ENCODE measurements at regions not wholly inside any gene's neighbourhood (a gene's known extent, or its start where the extent isn't known, plus 50 kb on each side); places are given as distances from the start of the nearest gene placed in this dataset.

DNA sequence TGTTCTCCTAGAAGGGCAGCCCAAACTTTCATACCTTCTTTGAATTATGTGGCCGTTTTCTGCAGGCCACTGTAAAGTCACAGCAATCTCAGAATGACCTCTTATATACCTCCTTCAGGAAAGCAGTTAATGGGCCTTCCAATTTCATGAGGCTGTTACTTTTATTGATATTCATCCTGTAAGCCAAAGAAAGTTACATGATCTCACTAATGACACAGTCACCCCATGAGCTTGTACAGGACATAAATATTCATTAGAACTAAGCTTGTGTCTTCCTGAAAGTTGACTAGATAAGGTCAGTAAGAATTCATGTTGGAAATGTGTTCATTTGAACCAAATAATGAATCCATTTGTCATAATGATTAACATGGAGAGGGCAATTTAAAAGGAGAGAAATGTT, 283.1 kb upstream of the NWD2 start:
- Histone ChIP-seq H3K36me3 (ENCODE audit: control insufficient read depth in 2 of 3, insufficient read depth in 3 of 3, low read length in 3 of 3) (no peaks in the 10 kb centered on the region), H3K4me3 (ENCODE audit: low read length in 3 of 3) (no peak overlapping the region), H3K4me1 (ENCODE audit: control insufficient read depth in 2 of 3, insufficient read depth in 2 of 3, low read depth in 1 of 3, low read length in 3 of 3) (peaks cover 0 to 2% (median under 1%) of the 10 kb centered on the region in 3 donors), H3K9me3 (ENCODE audit: control insufficient read depth in 2 of 3, insufficient read depth in 1 of 3, low read length in 3 of 3) (no peaks in the 10 kb centered on the region), H3K27ac (ENCODE audit: low read depth in 2 of 2, low read length in 2 of 2) (no peak overlapping the region), H3K27me3 (ENCODE audit: control insufficient read depth, insufficient read depth, low read length) (no peaks in the 10 kb centered on the region), H3K9ac (ENCODE audit: low read length in 3 of 3) (no peak overlapping the region)
- DNase-seq, result no peak
- TF ChIP-seq, protein P1, sequence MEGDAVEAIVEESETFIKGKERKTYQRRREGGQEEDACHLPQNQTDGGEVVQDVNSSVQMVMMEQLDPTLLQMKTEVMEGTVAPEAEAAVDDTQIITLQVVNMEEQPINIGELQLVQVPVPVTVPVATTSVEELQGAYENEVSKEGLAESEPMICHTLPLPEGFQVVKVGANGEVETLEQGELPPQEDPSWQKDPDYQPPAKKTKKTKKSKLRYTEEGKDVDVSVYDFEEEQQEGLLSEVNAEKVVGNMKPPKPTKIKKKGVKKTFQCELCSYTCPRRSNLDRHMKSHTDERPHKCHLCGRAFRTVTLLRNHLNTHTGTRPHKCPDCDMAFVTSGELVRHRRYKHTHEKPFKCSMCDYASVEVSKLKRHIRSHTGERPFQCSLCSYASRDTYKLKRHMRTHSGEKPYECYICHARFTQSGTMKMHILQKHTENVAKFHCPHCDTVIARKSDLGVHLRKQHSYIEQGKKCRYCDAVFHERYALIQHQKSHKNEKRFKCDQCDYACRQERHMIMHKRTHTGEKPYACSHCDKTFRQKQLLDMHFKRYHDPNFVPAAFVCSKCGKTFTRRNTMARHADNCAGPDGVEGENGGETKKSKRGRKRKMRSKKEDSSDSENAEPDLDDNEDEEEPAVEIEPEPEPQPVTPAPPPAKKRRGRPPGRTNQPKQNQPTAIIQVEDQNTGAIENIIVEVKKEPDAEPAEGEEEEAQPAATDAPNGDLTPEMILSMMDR (IDR thresholded peaks at IDR 0.05; ENCODE audit: borderline replicate concordance, extremely low read depth, insufficient read depth), result no peak
- intact Hi-C loops (cut with DNase I), result no loop called here
- no peak for FAIRE-seq

DNA sequence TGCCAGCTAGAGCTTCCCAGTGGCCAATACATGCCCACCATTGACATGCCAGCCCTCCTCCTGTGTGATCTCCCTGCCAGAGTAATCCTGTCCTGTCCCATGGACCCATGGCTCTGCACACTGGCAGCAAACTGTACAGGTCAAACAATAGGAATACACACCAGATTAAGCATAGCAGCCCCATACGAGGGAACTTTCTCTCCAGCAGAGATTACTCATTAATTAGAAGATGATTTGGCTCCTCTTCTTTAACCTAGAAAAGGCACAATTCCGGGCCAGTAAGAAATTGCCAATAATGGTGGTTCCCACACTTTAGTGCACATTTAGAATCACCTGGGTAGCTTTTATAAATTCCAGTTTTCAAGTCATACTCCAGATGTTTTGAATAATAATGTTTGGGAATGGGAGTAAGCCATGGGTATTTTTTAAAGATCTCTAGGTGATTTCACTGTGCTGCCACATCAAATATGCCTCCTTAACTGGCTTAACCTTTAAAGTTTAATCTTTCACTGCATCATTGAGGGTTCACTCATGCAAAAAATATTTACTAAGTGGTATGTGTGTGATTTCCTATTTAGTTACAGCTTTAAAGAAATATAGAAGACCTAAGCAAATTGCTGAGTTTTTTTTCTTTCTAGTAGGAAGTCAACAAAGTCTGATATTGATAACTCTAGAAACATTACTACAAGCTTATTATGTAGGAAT, 277.6 kb upstream of the NWD2 start:
- peak in 2 of 5 donors; percentile 71 to 72 for DNase-seq
- peak overlapping the region in 1 of 2 donors; percentile 6 for H3K27ac ChIP-seq (ENCODE audit: low read depth in 2 of 2, low read length in 2 of 2)
- intact Hi-C loops (cut with DNase I), result no loop called here

DNA sequence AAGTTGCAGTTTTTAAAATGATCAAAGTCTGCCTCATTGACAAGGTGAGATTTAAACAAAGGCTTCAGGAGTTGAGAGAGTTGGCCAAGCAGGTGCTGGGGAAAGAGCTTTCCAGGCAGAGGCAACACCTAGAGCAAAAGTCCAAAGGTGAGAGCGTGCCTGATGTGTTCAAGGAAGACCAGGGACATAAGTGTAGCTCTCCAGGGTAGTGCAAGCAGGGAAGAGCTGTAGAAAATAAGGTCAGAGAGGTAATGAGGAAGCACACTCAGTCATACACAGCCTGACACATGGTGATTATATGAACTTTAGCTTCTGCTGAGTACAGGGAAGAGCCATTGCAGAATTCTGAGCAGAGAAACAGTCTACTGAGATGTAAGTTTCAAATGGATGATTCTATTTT, 265.0 kb upstream of the NWD2 start:
- Histone ChIP-seq H3K36me3 (ENCODE audit: control insufficient read depth in 2 of 3, insufficient read depth in 3 of 3, low read length in 3 of 3) (no peaks in the 10 kb centered on the region), H3K4me1 (ENCODE audit: control insufficient read depth in 2 of 3, insufficient read depth in 2 of 3, low read depth in 1 of 3, low read length in 3 of 3) (no peaks in the 10 kb centered on the region), H3K27me3 (ENCODE audit: control insufficient read depth, insufficient read depth, low read length) (no peaks in the 10 kb centered on the region), H3K9me3 (ENCODE audit: control insufficient read depth in 2 of 3, insufficient read depth in 1 of 3, low read length in 3 of 3) (no peaks in the 10 kb centered on the region), H3K9ac (ENCODE audit: low read length in 3 of 3) (no peak overlapping the region), H3K4me3 (ENCODE audit: low read length in 3 of 3) (no peak overlapping the region), H3K27ac (ENCODE audit: low read depth in 2 of 2, low read length in 2 of 2) (no peak overlapping the region)
- peak in 1 of 5 donors; percentile 7 for DNase-seq
- intact Hi-C loops (cut with DNase I), result no loop called here
- TF ChIP-seq, protein P1 (IDR thresholded peaks at IDR 0.05; ENCODE audit: borderline replicate concordance, extremely low read depth, insufficient read depth), result no peak
- FAIRE-seq, result no peak

More for the DNA sequence above, 277.6 kb upstream of the NWD2 start:
- H3K9ac ChIP-seq (ENCODE audit: low read length in 3 of 3), result no peak overlapping the region
- no peaks in the 10 kb centered on the region for H3K36me3 ChIP-seq (ENCODE audit: control insufficient read depth in 2 of 3, insufficient read depth in 3 of 3, low read length in 3 of 3)
- FAIRE-seq, result peak; percentile 50
- H3K27me3 ChIP-seq (ENCODE audit: control insufficient read depth, insufficient read depth, low read length), result no peaks in the 10 kb centered on the region
- peaks cover 0 to 4% (median 0%) of the 10 kb centered on the region in 3 donors for H3K9me3 ChIP-seq (ENCODE audit: control insufficient read depth in 2 of 3, insufficient read depth in 1 of 3, low read length in 3 of 3)
- peaks cover 0 to 7% (median 4%) of the 10 kb centered on the region in 3 donors for H3K4me1 ChIP-seq (ENCODE audit: control insufficient read depth in 2 of 3, insufficient read depth in 2 of 3, low read depth in 1 of 3, low read length in 3 of 3)
- H3K4me3 ChIP-seq (ENCODE audit: low read length in 3 of 3), result peak overlapping the region in 2 of 3 donors; percentile 38 to 41
- TF ChIP-seq, protein P1 (IDR thresholded peaks at IDR 0.05; ENCODE audit: borderline replicate concordance, extremely low read depth, insufficient read depth), result no peak
